Liver (tissue), 8 donors: ENCODE measurements at regions not wholly inside any gene's neighbourhood (a gene's known extent, or its start where the extent isn't known, plus 50 kb on each side); places are given as distances from the start of the nearest gene placed in this dataset.

Experiments used
- DNase-seq: peaks from one replicate; pipeline ENCODE4 v3.0.0-alpha.2; 2017; ENCODE audit warnings: low spot score
- H3K27ac ChIP-seq, 2 donors: one replicate each; pipeline ENCODE4 v1.7.0; 2013; ENCODE audit warnings: inconsistent platforms in 2 of 2, low read length in 2 of 2, control low read depth in 1 of 2, low read depth in 1 of 2, mild to moderate bottlenecking in 1 of 2
- H3K27me3 ChIP-seq, 4 donors: one replicate each; pipeline versions ENCODE4 v1.6.1 to v1.7.0; 2013; ENCODE audit warnings: low read length in 3 of 4, inconsistent platforms in 1 of 4, mild to moderate bottlenecking in 1 of 4, moderate library complexity in 1 of 4; ENCODE audit not compliant: control insufficient read depth in 4 of 4, insufficient read depth in 4 of 4
- H3K36me3 ChIP-seq, 4 donors: one replicate each; pipeline versions ENCODE4 v1.6.1 to v1.7.0; 2013; ENCODE audit warnings: low read length in 3 of 4, mild to moderate bottlenecking in 3 of 4, low read depth in 1 of 4, moderate library complexity in 1 of 4; ENCODE audit not compliant: control insufficient read depth in 4 of 4, insufficient read depth in 3 of 4
- H3K4me1 ChIP-seq, 4 donors: one replicate each; pipeline versions ENCODE4 v1.6.1 to v1.7.0; 2013; ENCODE audit warnings: low read length in 3 of 4, mild to moderate bottlenecking in 3 of 4, moderate library complexity in 1 of 4; ENCODE audit not compliant: control insufficient read depth in 4 of 4, insufficient read depth in 4 of 4
- H3K4me3 ChIP-seq, 3 donors: one replicate each; pipeline versions ENCODE4 v1.6.1 to v1.7.0; 2013; ENCODE audit warnings: low read length in 3 of 3, control low read depth in 1 of 3, low read depth in 1 of 3, mild to moderate bottlenecking in 1 of 3
- H3K9ac ChIP-seq, 2 donors: one replicate each; pipeline ENCODE4 v1.7.0; 2013; ENCODE audit warnings: low read length in 2 of 2, mild to moderate bottlenecking in 2 of 2, moderate library complexity in 2 of 2, control low read depth in 1 of 2, low read depth in 1 of 2
- H3K9me3 ChIP-seq, 4 donors: one replicate each; pipeline versions ENCODE4 v1.6.1 to v1.7.0; 2013; ENCODE audit warnings: low read length in 3 of 4; ENCODE audit not compliant: control insufficient read depth in 4 of 4
- EGR1 ChIP-seq, 2 donors: IDR thresholded peaks; 2 replicates each; pipeline ENCODE4 v1.6.1; 2016 to 2018; ENCODE audit warnings: antibody characterized with exemption in 2 of 2, low read depth in 2 of 2
- FOXA1 ChIP-seq: IDR thresholded peaks from 2 replicates; pipeline ENCODE4 v1.6.1; 2016; ENCODE audit warnings: antibody characterized with exemption
- FOXA2 ChIP-seq: IDR thresholded peaks from 2 replicates; pipeline ENCODE4 v1.6.1; 2016; ENCODE audit warnings: antibody characterized with exemption
- HNF4A ChIP-seq, 2 donors: conservative IDR thresholded peaks; 2 replicates each; pipeline ENCODE4 v1.6.1; 2016; ENCODE audit warnings: antibody characterized with exemption in 2 of 2, mild to moderate bottlenecking in 2 of 2
- HNF4G ChIP-seq: IDR thresholded peaks from 2 replicates; pipeline ENCODE4 v1.6.1; 2016; ENCODE audit warnings: antibody characterized with exemption
- JUND ChIP-seq, 2 donors: IDR thresholded peaks; 2 replicates each; pipeline ENCODE4 v1.6.1; 2016; ENCODE audit warnings: antibody characterized with exemption in 2 of 2
- RAD21 ChIP-seq, 2 donors: IDR thresholded peaks; 2 replicates each; pipeline ENCODE4 v1.6.1; 2016; ENCODE audit warnings: antibody characterized with exemption in 2 of 2, mild to moderate bottlenecking in 2 of 2
- TAF1 ChIP-seq: conservative IDR thresholded peaks from 2 replicates; pipeline ENCODE4 v1.6.1; 2016; ENCODE audit warnings: antibody characterized with exemption, mild to moderate bottlenecking
- YY1 ChIP-seq: IDR thresholded peaks from 2 replicates; pipeline ENCODE4 v1.6.1; 2016; ENCODE audit warnings: antibody characterized with exemption, mild to moderate bottlenecking
- WGBS: extraction: QIAGEN DNeasy Blood & Tissue Kit; methylation state at CpG from one replicate; pipeline ENCODE4 v1.1.7; 2013; 5-methylcytosine and 5-hydroxymethylcytosine counted together
- TF ChIP-seq, protein P1 (sequence below): fragments of 150-350 bp; IDR thresholded peaks from 2 replicates; pipeline ENCODE4 v1.5.1; 2017; ENCODE audit warnings: improper control_type of control experiment, low read depth, low read length; ENCODE audit not compliant: missing input control
- TF ChIP-seq, protein P2 (sequence below): IDR thresholded peaks from 2 replicates; pipeline ENCODE4 v1.6.1; 2016; ENCODE audit warnings: antibody characterized with exemption
- TF ChIP-seq, protein P3 (sequence below): IDR thresholded peaks from 2 replicates; pipeline ENCODE4 v1.6.1; 2016; ENCODE audit warnings: antibody characterized with exemption, mild to moderate bottlenecking
- TF ChIP-seq, protein P4 (sequence below): IDR thresholded peaks from 2 replicates; pipeline ENCODE4 v1.6.1; 2016; ENCODE audit warnings: antibody characterized with exemption
- donor health status: healthy.
- donor health status: healthy.
- donor health status: healthy.
- donor health status: healthy.
- donor health status: healthy.

DNA sequence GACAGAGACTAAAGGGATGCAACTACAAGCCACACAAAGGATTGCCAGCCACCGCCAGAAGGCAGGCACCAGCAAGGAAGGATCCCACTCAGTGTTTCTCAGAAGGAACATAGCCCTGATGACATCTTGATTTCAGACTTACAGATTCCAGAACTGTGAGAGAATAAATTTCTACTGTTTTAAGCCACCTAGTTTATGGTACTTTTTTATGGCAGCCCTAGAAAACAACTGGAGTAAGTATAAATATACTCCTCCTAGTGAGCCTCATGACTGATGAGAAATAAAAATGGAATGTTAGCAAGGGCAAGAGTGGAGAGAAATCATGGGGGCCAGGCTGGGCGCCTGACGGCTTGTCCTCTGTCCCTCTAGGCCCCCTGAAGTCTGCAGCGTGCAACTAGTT, 307.3 kb downstream of the PIK3R1 start:
- WGBS = 98% methylated on average over 4 of the region's 4 CpGs
- Histone ChIP-seq H3K9me3 (peaks cover 0 to 2% (median 0%) of the 10 kb centered on the region in 4 donors), H3K27ac (no peak overlapping the region), H3K27me3 (no peaks in the 10 kb centered on the region), H3K4me1 (no peaks in the 10 kb centered on the region), H3K9ac (no peak overlapping the region), H3K4me3 (no peak overlapping the region), H3K36me3 (peaks cover 0 to 3% (median 0%) of the 10 kb centered on the region in 4 donors)
- TF ChIP-seq TAF1 = no peak
- TF ChIP-seq FOXA1 = no peak
- TF ChIP-seq RAD21 (IDR thresholded peaks at IDR 0.05) = no peak
- TF ChIP-seq, protein P1, sequence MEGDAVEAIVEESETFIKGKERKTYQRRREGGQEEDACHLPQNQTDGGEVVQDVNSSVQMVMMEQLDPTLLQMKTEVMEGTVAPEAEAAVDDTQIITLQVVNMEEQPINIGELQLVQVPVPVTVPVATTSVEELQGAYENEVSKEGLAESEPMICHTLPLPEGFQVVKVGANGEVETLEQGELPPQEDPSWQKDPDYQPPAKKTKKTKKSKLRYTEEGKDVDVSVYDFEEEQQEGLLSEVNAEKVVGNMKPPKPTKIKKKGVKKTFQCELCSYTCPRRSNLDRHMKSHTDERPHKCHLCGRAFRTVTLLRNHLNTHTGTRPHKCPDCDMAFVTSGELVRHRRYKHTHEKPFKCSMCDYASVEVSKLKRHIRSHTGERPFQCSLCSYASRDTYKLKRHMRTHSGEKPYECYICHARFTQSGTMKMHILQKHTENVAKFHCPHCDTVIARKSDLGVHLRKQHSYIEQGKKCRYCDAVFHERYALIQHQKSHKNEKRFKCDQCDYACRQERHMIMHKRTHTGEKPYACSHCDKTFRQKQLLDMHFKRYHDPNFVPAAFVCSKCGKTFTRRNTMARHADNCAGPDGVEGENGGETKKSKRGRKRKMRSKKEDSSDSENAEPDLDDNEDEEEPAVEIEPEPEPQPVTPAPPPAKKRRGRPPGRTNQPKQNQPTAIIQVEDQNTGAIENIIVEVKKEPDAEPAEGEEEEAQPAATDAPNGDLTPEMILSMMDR = no peak
- TF ChIP-seq, protein P2, sequence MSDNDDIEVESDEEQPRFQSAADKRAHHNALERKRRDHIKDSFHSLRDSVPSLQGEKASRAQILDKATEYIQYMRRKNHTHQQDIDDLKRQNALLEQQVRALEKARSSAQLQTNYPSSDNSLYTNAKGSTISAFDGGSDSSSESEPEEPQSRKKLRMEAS = no peak
- DNase-seq = no peak

DNA sequence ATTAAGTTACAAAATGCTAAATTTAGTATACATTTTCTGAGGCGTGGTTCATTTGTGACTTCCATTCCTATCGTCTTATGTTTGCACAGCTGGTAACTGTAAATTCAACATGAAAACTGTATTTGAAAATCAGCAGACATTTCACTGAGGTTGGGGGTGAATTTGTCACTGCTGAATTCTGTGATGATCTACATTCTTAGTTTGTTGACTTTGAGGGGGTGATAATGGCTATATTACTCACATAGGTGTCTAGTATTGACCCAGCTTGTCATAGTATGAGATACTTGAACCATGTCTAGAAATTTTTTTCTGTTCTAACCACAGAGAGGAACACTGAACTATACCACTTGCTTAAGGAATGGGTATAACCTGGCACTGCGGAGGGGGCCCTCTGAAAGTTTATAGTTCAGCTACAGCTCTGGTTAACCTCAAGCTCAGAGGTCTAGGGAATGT, 313.3 kb downstream of the PIK3R1 start:
- no peak overlapping the region for H3K27ac ChIP-seq
- peaks cover 0 to 6% (median 2%) of the 10 kb centered on the region in 4 donors for H3K9me3 ChIP-seq
- H3K4me3 ChIP-seq = no peak overlapping the region
- 77% methylated on average over 3 of the region's 3 CpGs for WGBS
- H3K36me3 ChIP-seq = no peaks in the 10 kb centered on the region
- H3K4me1 ChIP-seq = peaks cover 3 to 9% (median 6%) of the 10 kb centered on the region in 4 donors
- no peak for TF ChIP-seq HNF4G
- no peak for TF ChIP-seq EGR1 (IDR thresholded peaks at IDR 0.05; ENCODE audit: low read depth in 2 of 2)
- no peak for TF ChIP-seq FOXA2
- no peak for TF ChIP-seq JUND (IDR thresholded peaks at IDR 0.05)
- TF ChIP-seq TAF1 = no peak
- TF ChIP-seq, protein P3, sequence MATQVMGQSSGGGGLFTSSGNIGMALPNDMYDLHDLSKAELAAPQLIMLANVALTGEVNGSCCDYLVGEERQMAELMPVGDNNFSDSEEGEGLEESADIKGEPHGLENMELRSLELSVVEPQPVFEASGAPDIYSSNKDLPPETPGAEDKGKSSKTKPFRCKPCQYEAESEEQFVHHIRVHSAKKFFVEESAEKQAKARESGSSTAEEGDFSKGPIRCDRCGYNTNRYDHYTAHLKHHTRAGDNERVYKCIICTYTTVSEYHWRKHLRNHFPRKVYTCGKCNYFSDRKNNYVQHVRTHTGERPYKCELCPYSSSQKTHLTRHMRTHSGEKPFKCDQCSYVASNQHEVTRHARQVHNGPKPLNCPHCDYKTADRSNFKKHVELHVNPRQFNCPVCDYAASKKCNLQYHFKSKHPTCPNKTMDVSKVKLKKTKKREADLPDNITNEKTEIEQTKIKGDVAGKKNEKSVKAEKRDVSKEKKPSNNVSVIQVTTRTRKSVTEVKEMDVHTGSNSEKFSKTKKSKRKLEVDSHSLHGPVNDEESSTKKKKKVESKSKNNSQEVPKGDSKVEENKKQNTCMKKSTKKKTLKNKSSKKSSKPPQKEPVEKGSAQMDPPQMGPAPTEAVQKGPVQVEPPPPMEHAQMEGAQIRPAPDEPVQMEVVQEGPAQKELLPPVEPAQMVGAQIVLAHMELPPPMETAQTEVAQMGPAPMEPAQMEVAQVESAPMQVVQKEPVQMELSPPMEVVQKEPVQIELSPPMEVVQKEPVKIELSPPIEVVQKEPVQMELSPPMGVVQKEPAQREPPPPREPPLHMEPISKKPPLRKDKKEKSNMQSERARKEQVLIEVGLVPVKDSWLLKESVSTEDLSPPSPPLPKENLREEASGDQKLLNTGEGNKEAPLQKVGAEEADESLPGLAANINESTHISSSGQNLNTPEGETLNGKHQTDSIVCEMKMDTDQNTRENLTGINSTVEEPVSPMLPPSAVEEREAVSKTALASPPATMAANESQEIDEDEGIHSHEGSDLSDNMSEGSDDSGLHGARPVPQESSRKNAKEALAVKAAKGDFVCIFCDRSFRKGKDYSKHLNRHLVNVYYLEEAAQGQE = no peak
- TF ChIP-seq FOXA1 = no peak
- TF ChIP-seq YY1 = no peak
- TF ChIP-seq, protein P4, sequence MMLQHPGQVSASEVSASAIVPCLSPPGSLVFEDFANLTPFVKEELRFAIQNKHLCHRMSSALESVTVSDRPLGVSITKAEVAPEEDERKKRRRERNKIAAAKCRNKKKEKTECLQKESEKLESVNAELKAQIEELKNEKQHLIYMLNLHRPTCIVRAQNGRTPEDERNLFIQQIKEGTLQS = no peak
- TF ChIP-seq HNF4A (conservative IDR thresholded peaks at IDR 0.05) = no peak
- TF ChIP-seq, protein P1 = no peak
- no peak overlapping the region for H3K9ac ChIP-seq
- H3K27me3 ChIP-seq = no peaks in the 10 kb centered on the region
- no peak for DNase-seq
